ENCODE measurements at regions not wholly inside any gene's neighbourhood (a gene's known extent, or its start where the extent isn't known, plus 50 kb on each side); places are given as distances from the start of the nearest gene placed in this dataset.

GRCh38 chr7:47685712-47686376 lies 103.9 kb upstream of the TNS3 start:
- intact Hi-C loops (cut with micrococcal nuclease) = no loop called here
- H3K27me3 ChIP-seq (ENCODE audit: low read depth) = no peaks in the 10 kb centered on the region

GRCh38 chr7:47685151-47685550 lies 103.2 kb upstream of the TNS3 start:
- no peaks in the 10 kb centered on the region for H3K27me3 ChIP-seq (ENCODE audit: low read depth)
- no peak overlapping the region for H3K4me3 ChIP-seq
- intact Hi-C loops (cut with micrococcal nuclease) = no loop called here
- no peak for DNase-seq
- no peak overlapping the region for H3K27ac ChIP-seq (replicated peaks)
- TF ChIP-seq CTCF (IDR thresholded peaks at IDR 0.05; ENCODE audit: borderline replicate concordance) = no peak
- no peaks in the 10 kb centered on the region for H3K9me3 ChIP-seq (replicated peaks)
- H3K4me1 ChIP-seq = no peaks in the 10 kb centered on the region
- no peaks in the 10 kb centered on the region for H3K36me3 ChIP-seq

More at GRCh38 chr7:47685712-47686376, 103.9 kb upstream of the TNS3 start:
- Histone ChIP-seq H3K9me3 (replicated peaks) (no peaks in the 10 kb centered on the region), H3K4me3 (no peak overlapping the region), H3K4me1 (peaks cover 3% of the 10 kb centered on the region), H3K36me3 (no peaks in the 10 kb centered on the region), H3K27ac (replicated peaks) (no peak overlapping the region)
- TF ChIP-seq CTCF (IDR thresholded peaks at IDR 0.05; ENCODE audit: borderline replicate concordance) = no peak
- no peak for DNase-seq

GRCh38 chr7:47684728-47685127 lies 102.8 kb upstream of the TNS3 start:
- TF ChIP-seq CTCF (IDR thresholded peaks at IDR 0.05; ENCODE audit: borderline replicate concordance) = no peak
- Histone ChIP-seq H3K9me3 (replicated peaks) (no peaks in the 10 kb centered on the region), H3K27me3 (ENCODE audit: low read depth) (no peaks in the 10 kb centered on the region), H3K36me3 (no peaks in the 10 kb centered on the region), H3K4me1 (no peaks in the 10 kb centered on the region), H3K27ac (replicated peaks) (no peak overlapping the region), H3K4me3 (no peak overlapping the region)
- DNase-seq = no peak
- intact Hi-C loops (cut with micrococcal nuclease) = no loop called here

- no peak for TF ChIP-seq CTCF (IDR thresholded peaks at IDR 0.05; ENCODE audit: borderline replicate concordance)
- DNase-seq = no peak
- Histone ChIP-seq H3K27ac (replicated peaks) (no peak overlapping the region), H3K4me1 (no peaks in the 10 kb centered on the region), H3K4me3 (no peak overlapping the region), H3K27me3 (ENCODE audit: low read depth) (no peaks in the 10 kb centered on the region), H3K9me3 (replicated peaks) (no peaks in the 10 kb centered on the region), H3K36me3 (no peaks in the 10 kb centered on the region)
- intact Hi-C loops (cut with micrococcal nuclease) = no loop called here
Observed at GRCh38 chr7:47683485-47683898, 101.6 kb upstream of the TNS3 start.

- Histone ChIP-seq H3K4me1 (no peaks in the 10 kb centered on the region), H3K27ac (replicated peaks) (no peak overlapping the region), H3K9me3 (replicated peaks) (no peaks in the 10 kb centered on the region), H3K27me3 (ENCODE audit: low read depth) (no peaks in the 10 kb centered on the region), H3K36me3 (no peaks in the 10 kb centered on the region), H3K4me3 (no peak overlapping the region)
- TF ChIP-seq CTCF (IDR thresholded peaks at IDR 0.05; ENCODE audit: borderline replicate concordance) = no peak
- no peak for DNase-seq
- intact Hi-C loops (cut with micrococcal nuclease) = no loop called here
Observed at GRCh38 chr7:47682874-47683273, 101.0 kb upstream of the TNS3 start.

All from left ventricle myocardium inferior (tissue), 1 donor.